Astrocyte (in vitro differentiated cells and primary cell): ENCODE measurements at regions not wholly inside any gene's neighbourhood (a gene's known extent, or its start where the extent isn't known, plus 50 kb on each side); places are given as distances from the start of the nearest gene placed in this dataset.

Source experiments
- EZH2 ChIP-seq: IDR thresholded peaks from 2 replicates; pipeline ENCODE4 v1.6.1; 2012; ENCODE audit warnings: mild to moderate bottlenecking, low read length, inconsistent platforms; ENCODE audit not compliant: insufficient read depth
- TF ChIP-seq, protein P1 (sequence below): IDR thresholded peaks from 2 replicates; pipeline ENCODE4 v1.5.1; 2011; ENCODE audit warnings: low read depth, mild to moderate bottlenecking, inconsistent platforms, low read length, moderate library complexity; ENCODE audit not compliant: insufficient read depth

DNA sequence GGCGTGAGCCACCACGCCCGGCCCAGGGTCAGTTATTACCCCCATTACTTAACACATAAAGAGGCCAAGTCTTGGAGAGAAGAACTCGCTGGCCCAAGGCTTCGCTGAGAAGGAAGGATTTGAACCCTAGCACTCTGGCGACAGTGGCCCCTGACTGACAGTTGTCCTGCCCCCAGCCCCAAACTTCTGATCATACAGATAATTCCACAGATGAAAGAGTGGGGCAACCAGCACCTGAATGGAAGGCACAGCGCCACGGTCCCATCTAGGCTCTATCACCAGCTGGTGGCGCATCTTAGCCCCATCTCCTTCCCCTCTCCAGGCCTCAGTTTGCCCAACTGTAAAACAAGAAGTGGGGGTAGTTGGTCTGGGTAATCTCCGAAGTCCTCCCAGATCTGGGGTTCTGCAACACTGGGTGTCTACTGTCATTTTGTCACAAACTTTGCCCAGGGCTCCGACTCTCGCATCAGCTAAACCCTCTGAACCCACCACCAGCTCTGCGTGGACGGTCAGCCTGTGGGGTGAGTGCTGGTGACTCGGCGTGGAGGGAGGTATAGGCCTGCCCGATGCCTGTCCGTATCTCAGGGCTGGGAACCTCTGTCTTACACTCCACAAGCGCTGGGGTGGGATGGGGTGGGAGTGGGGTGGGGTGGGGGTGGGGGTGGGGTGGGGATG is 209.3 kb downstream of the C9orf50 start:
- TF ChIP-seq, protein P1, sequence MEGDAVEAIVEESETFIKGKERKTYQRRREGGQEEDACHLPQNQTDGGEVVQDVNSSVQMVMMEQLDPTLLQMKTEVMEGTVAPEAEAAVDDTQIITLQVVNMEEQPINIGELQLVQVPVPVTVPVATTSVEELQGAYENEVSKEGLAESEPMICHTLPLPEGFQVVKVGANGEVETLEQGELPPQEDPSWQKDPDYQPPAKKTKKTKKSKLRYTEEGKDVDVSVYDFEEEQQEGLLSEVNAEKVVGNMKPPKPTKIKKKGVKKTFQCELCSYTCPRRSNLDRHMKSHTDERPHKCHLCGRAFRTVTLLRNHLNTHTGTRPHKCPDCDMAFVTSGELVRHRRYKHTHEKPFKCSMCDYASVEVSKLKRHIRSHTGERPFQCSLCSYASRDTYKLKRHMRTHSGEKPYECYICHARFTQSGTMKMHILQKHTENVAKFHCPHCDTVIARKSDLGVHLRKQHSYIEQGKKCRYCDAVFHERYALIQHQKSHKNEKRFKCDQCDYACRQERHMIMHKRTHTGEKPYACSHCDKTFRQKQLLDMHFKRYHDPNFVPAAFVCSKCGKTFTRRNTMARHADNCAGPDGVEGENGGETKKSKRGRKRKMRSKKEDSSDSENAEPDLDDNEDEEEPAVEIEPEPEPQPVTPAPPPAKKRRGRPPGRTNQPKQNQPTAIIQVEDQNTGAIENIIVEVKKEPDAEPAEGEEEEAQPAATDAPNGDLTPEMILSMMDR, result no peak
- no peak for TF ChIP-seq EZH2
